NCI-H146 treated with DMSO at 0.1 percent for 48 hours (cell line): ENCODE measurements at regions not wholly inside any gene's neighbourhood (a gene's known extent, or its start where the extent isn't known, plus 50 kb on each side); places are given as distances from the start of the nearest gene placed in this dataset.
"Not testable (repeated sequence)": the region's sequence is repeated elsewhere in the genome, so short reads cannot be mapped to it uniquely, and the experiment has no call there.

Source experiments
- DNase-seq: peaks from one replicate; lab custom pipeline; 2025; ENCODE audit not compliant: unreplicated experiment; lab: John Stamatoyannopoulos, UW

DNA sequence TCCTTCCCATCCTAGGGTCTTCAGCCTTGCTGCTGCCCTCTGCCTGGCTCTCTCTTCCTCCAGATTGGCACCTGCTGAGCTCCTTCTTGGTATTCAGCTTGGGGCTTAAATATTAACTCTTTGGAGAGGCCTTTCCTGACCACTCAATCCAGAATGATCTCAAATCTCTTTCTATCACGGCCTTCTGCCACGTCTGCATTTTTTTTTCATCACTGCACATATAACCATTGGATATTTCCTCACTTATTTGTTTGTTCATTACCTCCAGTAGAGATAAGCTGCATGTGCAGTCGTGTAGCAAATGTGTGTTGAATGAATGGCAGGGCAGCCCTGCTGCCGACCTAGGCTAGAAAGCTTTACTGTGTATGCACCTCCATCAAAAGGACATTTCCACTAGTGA is 51.6 kb upstream of the MPP7 start:
- no peak for DNase-seq

- DNase-seq, result no peak
These were observed 52.5 kb upstream of the MPP7 start for GRCh38 chr10:28355376-28355775.

- no peak for DNase-seq
These were observed 56.5 kb upstream of the MPP7 start for GRCh38 chr10:28359334-28359733.

GRCh38 chr10:28360175-28360574 is 57.3 kb upstream of the MPP7 start:
- no peak for DNase-seq

- no peak for DNase-seq
These were observed 60.5 kb upstream of the MPP7 start for GRCh38 chr10:28363376-28363775.

- DNase-seq, result no peak
These were observed 63.0 kb upstream of the MPP7 start for GRCh38 chr10:28365840-28366239.

DNA sequence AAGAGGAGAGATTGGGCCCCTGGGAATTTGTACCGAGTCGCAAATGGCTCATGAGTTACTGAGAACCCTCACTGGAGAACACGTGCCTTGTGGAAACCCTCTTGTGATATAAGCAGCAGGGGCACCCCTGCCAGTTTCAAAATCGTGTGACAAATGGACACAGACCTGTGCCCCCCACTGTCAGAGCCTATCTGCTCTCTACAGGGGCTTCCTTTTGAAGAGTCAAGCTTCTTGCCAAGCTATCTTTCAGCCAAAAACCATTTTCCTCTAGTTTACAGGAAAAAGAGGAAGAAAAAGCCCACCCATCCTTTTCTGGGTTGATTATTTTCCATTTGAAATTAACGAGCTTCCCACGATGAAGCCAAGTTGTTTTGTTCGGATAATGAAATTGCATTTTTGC is 64.1 kb upstream of the MPP7 start:
- no peak for DNase-seq

DNA sequence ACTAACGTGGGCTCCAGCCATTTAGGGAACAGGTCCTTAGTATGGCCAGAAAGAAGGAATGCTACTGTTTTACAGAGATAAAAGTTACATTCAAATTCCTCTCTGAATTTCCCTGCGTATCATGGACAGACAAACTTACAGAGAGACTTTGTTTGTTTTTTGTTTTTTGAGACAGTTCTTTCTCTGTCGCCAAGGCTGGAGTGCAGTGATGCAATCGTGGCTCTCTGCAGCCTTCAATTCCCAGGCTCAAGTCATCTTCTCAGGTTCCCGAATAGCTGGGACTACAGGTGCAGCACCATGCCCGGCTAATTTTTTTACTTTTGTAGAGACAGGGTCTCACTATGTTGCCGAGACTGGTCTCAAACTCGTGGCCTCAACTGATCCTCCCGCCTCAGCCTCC is 64.5 kb upstream of the MPP7 start:
- no peak for DNase-seq

GRCh38 chr10:28367929-28368484 is 65.1 kb upstream of the MPP7 start:
- DNase-seq, result no peak

- no peak for DNase-seq
These were observed 67.4 kb upstream of the MPP7 start for GRCh38 chr10:28370107-28370835.

DNA sequence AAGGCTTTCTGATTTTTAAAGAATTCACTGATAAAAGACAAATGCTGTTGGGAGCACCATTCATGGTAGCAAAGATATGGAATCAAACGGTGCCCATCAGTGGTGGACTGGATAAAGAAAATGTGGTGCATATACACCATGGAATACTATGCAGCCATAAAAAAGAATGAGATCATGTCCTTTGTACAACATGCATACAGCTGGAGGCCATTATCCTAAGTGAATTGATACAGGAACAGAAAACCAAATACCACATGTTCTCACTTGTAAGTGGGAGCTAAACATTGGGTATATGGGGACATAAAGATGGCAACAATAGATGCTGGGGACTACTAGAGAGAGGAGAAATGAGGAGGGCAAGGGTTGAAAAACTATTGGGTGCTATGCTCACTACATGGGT is 68.8 kb upstream of the MPP7 start:
- DNase-seq, result not testable (repeated sequence)

DNA sequence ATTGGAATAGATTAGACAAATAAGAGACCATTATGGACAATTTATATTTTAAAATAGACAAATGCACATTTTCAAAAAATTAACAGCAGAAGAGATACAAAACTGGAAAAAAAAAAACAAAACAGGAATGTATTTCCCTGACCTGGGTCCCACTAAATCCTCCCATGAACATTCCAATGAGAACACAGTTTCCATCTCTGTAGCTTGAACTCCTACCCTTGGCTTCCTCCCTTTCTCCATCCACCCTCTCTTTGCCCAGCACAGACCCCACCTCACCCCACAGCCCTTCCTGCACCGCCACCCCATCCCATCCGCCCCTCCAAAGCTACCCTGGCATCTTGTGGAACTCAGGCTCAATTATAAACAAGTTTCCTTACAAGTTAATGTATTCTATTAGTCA is 71.2 kb upstream of the MPP7 start:
- DNase-seq, result no peak

GRCh38 chr10:28375399-28376354 is 72.8 kb upstream of the MPP7 start:
- no peak for DNase-seq

DNA sequence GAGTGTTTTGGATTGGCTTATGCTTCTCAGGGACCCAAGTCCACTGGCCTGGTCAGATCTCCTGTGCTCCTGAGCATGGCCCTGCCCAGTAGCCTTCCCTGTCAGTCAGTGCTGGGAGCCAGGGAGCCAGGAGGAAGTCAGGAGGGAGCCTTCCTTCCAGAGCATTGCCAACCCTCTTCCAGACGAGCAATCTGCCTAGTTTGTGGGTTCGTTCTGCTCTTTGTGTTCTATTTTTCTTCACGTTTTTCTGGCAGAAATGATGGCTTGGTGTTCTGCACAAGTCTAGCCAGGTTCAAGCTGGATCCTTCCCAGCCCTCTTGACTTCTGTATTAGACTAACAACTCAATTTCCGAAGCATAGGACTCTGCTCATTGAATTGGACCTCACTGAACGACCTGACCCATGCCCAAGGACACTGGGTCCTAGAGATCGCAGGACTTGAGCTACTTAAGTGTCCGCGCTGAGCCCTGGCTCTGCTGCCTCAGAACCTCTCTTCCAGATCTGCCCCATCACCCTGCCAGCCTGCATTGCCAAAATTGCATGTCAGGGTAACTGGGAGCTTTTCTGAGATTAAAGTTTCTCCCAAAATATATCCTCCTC is 76.2 kb upstream of the MPP7 start:
- no peak for DNase-seq

DNA sequence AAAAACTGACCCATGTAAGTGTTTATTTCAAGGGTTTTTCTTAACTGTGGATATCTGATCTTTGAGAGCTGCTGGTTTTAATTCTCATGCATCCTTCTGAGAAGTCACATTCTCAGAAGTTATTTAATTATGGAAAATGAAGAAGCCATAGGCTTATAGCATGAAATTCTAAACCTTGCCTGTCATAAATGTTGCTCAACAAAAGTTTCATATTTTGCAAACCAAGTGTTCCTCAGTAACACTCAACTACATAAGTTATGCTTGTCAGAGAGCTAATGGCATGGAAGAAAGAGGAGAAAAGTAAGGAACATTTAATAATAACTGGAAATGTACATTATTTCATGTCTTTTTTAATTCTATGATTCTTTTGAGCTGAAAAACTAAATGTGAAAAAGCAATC is 78.6 kb upstream of the MPP7 start:
- DNase-seq, result no peak

DNA sequence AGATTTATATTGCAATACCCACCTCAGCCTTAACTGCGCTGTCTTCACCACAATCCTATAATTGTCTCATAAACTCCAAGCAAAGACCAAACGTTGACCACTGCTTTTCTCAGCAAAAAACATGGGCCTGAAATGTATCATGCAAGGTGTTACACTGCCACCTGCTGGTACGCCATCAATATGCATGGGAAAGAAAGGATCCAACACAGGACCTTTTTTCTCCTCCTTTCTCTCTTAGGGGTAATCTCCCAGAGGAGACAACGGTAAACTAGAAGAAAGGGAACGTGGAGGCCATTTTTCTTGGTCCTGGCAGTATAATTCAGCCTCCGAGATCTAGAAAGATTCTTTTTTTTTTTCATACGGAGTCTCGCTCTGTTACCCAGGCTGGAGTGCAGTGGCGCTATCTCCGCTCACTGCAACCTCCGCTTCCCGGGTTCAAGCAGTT is 79.1 kb upstream of the MPP7 start:
- peak; percentile 20 for DNase-seq

DNA sequence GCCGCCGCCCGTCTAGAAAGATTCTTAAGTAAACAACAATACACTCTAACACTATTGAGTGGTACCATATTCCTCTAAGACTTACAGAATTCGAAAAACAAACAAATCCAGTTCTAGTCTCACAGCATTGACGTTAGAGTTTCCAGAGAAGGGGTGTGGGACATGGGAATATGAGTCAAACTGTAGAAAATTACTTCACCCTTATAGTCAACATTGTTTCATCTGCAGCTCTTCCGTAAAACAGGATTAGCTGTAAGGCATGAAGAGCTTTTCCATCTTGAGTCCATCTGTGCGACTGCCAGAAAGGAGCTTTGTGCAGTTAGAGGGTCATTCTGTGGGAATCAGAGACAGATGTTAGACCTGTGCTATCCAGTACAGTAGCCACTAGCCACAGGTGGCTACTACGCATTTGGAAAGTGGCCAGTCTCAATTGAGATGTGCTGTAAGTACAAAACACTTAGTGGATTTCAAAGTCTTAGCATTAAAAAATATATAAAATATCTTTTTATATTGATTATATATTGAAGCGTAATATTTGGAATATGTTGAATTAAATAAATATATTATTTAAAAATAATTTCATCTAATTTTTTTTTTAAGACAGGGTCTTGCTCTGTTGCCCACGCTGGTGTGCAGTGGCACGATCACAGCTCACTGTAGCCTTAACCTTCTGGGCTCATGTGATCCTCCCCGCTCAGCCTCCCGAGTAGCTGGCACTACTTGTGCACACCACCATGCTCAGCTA is 79.8 kb upstream of the MPP7 start:
- no peak for DNase-seq

GRCh38 chr10:28384557-28384956 is 81.7 kb upstream of the MPP7 start:
- no peak for DNase-seq

- no peak for DNase-seq
These were observed 83.1 kb upstream of the MPP7 start for GRCh38 chr10:28385748-28386502.

GRCh38 chr10:28386503-28386868 is 83.6 kb upstream of the MPP7 start:
- no peak for DNase-seq
